Forelimb muscle (tissue), 1 donor: ENCODE measurements at regions not wholly inside any gene's neighbourhood (a gene's known extent, or its start where the extent isn't known, plus 50 kb on each side); places are given as distances from the start of the nearest gene placed in this dataset.
"Not testable (repeated sequence)": the region's sequence is repeated elsewhere in the genome, so short reads cannot be mapped to it uniquely, and the experiment has no call there.

Experiments used
- DNase-seq: peaks from one replicate; pipeline ENCODE4 v3.0.0-alpha.2; 2013; ENCODE audit warnings: low read depth

DNA sequence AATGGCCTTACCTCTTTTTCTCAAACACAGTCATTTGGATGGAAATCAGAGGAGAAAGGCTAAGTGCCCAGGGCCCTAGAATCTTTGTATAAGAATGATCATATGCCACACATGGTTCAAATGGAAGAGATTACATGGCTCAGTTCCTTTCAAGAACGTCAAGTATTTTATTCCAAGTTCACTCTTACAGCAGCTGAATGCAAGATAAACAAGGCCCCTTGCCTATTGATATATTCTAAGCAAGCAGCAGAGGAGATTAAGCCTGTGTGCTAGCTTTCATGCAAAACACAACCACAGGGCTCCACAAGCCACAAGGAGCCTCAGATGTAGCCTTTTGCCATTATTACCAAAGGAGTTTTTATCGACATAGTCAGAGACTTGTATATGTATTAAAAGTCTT is 55.3 kb upstream of the SLCO6A1 start:
- no peak for DNase-seq

- no peak for DNase-seq
These were observed 55.9 kb upstream of the SLCO6A1 start for GRCh38 chr5:102554728-102555127.

DNA sequence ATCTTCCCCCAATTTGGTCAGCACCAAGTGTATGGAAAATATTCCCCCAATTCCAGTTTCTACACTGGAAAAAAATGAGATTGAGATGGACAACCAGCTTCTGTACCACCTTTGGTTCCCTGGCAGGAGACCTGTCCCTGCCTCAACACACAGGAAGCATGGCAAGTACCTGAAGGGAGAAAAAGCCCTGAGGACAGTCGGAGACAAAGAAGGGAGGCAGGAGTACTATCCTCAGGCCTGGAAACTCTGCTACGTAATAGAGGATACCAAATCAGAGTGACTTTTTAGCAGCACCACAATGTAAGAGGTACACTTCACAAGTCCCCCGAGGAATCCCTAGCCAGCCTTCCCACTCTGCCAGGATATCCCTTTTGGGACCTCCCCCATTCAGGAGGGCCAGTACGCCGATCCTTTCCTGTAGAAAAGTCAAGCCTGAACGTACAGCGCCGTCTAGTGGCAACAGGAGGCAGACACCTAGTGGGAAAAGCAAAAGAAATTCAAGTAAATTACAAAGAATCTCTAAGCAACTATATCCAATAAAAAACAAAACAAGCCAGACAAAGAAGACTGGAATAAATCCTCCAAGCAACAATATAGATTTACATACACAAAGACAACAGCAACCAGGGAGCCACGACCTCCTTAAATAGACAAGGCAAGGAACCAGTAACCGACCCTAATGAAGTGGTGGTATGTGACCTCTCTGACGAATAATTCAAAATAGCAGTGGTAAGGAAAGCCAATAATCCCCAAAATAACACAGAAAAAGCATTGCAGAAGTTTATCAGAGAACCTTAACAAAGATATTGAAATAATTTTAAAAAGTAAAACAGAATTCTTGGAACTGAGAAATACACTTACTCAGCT is 63.3 kb upstream of the SLCO6A1 start:
- no peak for DNase-seq

DNA sequence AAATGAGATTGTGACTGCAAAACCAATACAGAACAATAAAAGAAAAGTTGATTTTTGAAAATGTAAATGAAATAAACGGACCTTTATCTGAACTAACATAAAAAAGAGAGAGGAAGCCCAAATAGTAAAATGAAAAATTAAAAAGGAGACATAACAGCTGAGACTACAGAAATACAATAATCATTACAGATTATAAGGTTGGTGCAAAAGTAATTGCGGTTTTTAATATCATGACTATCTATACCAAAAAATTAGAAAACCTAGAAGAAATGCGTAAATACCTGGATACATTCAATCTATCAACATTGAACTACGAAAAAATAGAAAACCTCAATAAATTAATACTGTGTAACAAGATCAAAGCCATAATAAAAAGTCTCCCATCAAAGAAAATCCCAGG is 71.9 kb upstream of the SLCO6A1 start:
- no peak for DNase-seq

GRCh38 chr5:102578362-102578761 is 79.6 kb upstream of the SLCO6A1 start:
- no peak for DNase-seq

DNA sequence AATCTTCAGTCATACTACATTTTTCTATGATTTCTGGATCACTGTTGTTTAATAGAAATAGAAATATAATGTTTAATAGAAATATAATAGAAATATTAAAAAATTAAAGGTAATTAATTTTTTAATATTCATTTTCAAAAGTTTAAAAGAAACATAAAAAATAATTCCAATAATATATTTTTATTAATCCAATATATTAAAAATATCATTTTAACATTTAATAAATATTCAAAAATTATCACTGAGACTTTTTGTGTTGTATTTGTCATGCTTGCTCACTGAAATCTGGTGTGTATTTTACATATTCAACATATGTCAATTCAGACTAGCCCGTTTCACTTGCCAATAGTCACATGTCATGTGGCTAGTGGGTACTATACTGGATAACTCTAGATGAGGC is 80.6 kb upstream of the SLCO6A1 start:
- no peak for DNase-seq

DNA sequence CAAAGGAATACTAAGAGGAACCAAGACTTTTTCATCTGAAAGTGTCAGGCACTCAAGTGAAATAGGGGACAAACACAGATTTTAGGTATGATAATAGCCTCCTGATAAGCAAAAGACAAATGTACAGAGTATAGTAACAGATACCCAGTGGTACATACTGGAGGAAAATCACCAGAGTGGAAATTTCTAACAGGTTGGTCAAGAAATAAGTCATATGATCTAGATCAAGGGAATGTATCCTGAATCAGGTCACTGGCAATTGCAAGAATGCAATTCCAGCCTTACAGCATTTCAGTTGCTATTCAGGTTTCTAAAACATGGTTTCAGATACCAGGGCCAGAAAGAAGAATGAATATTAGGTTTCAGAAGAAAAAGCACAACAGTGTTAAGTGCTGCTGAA is 82.2 kb upstream of the SLCO6A1 start:
- no peak for DNase-seq

- no peak for DNase-seq
These were observed 83.9 kb upstream of the SLCO6A1 start for GRCh38 chr5:102582696-102583095.

DNA sequence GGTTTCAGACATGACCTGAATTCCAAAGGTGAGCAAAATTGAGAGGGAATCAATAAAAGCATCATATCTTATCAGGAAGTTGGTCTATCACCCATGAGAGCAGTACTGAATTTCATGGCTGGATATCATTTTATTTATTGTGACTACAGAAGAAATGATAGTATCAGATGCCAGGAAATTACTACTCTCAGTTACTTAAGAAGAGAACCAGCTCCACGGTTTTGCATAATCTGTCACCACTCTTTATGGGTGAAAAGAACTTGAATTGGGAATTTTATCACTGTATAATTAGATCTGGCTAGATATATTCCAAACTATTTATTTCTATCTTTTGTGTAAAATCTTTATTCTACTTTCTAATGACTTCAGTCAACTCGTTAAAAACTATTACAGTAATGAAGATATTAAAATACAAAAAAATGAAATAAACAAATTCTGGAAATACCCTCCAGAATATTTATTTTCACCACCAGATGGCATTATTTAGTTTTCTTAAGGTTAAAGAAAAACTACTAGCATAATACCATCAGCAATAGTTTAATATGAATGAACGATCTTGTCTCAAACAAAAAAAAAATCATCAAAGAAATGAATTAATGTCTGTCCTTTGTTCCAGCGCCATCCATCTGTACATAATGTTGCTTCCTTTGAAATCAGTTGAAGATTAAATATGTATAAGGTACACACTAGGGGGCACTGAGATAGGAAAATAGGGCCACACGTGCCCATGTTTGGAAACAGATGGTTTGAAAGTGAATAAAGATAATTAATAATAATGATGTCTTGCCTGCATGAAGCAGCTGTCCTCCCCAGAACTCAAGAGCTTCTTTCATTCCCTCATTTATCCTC is 84.7 kb upstream of the SLCO6A1 start:
- no peak for DNase-seq

GRCh38 chr5:102589661-102590060 is 90.9 kb upstream of the SLCO6A1 start:
- DNase-seq: no peak

DNA sequence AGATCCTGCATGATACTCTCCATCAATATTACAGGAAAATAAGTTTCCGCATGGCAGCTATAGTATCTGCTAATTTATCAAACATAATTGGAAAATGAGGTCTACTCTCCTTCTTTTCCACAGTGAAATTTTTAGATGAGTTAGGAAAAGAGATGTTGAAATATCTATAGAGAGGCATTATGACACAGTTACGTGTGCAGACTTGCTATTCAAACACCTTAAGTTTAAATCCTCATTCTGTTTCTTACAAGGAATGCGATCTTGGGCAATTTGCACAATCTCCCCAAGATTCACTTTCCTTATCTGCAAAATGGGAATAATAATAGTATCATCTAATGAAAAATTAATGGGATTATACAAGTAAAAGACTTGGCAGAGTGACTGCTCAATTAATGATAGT is 91.7 kb upstream of the SLCO6A1 start:
- no peak for DNase-seq

DNA sequence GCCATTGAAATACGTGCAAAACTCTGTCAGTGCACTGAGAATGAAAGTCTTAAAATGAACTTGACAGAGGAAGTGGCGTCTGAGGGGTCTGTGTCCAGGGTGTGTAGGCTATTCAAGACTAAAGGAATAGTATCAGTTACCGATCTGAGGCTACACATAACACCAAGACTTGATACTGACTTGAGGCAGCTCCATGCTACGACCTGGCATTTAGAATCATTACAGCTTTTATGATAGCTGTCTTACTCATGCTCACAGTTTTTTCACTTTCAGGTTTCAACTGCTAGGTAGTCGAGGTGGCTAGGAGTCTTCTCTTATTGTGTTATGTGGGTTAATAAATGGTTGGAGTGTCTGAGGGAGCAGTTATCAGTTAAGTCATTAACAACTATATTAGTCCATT is 92.8 kb upstream of the SLCO6A1 start:
- DNase-seq: no peak

DNA sequence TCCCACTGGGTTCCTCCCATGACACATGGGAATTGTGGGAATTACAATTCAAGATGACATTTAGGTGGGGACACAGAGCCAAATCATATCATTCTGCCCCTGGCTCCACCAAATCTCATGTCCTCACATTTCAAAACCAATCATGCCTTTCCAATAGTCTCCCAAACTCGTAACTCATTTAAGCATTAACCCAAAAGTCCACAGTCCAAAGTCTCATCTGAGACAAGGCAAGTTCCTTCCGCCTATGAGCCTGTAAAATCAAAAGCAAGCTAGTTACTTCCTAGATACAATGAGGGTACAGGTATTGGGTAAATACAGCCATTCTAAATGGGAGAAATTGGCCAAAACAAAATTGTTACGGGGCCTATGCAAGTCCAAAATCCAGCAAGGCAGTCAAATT is 93.8 kb upstream of the SLCO6A1 start:
- not testable (repeated sequence) for DNase-seq

GRCh38 chr5:102594192-102594591 is 95.4 kb upstream of the SLCO6A1 start:
- DNase-seq: no peak

DNA sequence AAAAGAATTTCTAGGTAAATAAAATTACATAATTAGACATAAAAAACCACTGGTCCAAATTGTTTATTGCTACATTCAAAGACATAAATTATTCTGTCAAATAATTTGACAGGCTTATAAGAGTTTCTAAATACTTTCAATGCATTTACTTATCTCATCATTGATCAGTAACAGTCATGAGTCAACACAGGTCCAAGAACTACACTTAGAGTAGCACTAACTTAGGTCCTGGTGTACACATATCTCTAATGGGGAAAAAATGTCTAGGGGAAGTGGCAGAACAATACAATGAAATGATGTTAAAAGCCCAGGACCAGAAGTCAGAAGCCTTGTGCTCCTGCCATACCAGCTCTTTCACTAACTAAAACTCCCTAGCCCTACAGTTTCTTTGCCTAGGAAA is 96.5 kb upstream of the SLCO6A1 start:
- no peak for DNase-seq

DNA sequence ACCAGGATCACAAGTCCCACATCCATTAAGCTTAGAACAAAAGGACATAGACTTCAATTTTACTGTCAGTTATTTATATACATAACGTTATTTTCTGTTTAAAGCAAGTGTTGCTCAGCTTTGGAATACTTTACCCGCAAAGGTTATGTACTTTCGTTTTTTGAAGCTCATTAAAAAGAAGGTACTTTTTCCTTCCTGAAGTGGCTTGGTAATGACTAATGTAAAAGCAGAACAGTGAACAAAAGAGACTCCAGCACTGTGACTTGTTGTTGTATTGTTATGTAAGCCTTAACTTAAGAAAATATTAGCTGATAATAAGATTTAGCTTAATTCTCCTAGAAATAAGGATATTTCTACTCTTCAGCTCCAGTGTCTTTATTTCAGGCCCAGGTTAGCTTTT is 97.3 kb upstream of the SLCO6A1 start:
- DNase-seq: no peak

- no peak for DNase-seq
These were observed 98.2 kb upstream of the SLCO6A1 start for GRCh38 chr5:102596951-102597350.

GRCh38 chr5:102599289-102599688 is 100.5 kb upstream of the SLCO6A1 start:
- DNase-seq: no peak

DNA sequence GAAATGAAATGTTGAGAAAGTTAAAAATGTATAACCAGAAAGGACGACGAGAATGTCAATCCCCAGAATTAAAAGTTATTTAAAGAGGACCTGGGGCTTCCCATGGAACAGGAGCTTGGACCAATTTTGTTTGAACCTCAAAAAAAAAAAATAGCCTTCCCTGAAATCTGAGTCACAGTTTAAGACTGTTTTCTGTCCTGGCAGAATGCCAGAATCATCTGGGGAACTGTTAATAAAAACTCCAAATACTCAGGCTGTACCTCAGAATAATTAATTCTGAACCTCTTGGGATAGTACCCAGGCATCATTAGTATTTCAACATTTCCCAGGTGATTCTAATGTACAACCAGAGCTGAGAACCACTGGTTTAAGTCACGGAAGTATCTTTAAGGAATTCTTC is 102.2 kb upstream of the SLCO6A1 start:
- DNase-seq: no peak

GRCh38 chr5:102603670-102604069 is 104.9 kb upstream of the SLCO6A1 start:
- no peak for DNase-seq

GRCh38 chr5:102608414-102608813 is 109.6 kb upstream of the SLCO6A1 start:
- DNase-seq: no peak

GRCh38 chr5:102611312-102611711 is 112.5 kb upstream of the SLCO6A1 start:
- no peak for DNase-seq

GRCh38 chr5:102613661-102614060 is 114.9 kb upstream of the SLCO6A1 start:
- DNase-seq: no peak
